ENCODE measurements at regions not wholly inside any gene's neighbourhood (a gene's known extent, or its start where the extent isn't known, plus 50 kb on each side); places are given as distances from the start of the nearest gene placed in this dataset.

DNA sequence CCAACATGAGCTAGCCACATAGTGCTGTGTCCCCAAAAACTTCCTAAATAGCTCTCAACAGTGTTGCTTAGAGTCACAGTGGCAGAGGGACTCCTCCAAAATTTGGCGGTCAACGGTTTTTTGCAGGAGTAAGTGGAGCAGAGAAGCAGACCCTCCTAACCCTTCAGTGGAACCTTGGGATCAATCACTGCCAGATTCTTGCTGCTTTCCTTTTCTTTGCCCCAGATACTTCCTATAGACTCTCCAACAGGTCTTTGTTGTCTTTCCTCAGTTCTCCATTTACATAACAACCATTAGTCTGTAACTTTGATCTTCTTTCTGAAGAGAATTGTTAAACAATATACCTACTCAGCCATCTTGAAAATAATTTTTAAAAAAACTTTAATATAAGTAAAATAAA lies 556.1 kb downstream of the BRINP3 start:
- DNase-seq (ENCODE audit: low spot score) = no peak
- TF ChIP-seq, protein P1, sequence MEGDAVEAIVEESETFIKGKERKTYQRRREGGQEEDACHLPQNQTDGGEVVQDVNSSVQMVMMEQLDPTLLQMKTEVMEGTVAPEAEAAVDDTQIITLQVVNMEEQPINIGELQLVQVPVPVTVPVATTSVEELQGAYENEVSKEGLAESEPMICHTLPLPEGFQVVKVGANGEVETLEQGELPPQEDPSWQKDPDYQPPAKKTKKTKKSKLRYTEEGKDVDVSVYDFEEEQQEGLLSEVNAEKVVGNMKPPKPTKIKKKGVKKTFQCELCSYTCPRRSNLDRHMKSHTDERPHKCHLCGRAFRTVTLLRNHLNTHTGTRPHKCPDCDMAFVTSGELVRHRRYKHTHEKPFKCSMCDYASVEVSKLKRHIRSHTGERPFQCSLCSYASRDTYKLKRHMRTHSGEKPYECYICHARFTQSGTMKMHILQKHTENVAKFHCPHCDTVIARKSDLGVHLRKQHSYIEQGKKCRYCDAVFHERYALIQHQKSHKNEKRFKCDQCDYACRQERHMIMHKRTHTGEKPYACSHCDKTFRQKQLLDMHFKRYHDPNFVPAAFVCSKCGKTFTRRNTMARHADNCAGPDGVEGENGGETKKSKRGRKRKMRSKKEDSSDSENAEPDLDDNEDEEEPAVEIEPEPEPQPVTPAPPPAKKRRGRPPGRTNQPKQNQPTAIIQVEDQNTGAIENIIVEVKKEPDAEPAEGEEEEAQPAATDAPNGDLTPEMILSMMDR (IDR thresholded peaks at IDR 0.05; ENCODE audit: extremely low read depth, missing control alignments) = no peak

DNA sequence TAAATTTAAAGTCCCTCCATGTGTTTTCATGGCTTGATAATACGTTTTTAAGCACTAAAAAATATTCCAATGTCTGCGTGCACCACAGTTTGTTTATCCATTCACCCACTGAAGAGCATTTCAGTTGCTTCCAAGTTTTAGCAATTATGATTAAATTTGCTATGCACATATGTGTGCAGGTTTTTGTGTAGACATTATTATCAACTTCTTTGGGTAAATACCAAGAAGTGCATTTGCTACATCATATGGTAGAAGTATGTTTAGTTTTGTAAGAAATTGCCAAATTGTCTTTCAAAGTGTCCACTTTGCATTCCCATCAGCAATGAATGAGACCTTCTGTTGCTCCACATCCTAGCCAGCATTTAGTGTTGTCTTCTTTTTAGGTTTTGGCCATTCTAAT lies 550.0 kb downstream of the BRINP3 start:
- DNase-seq (ENCODE audit: low spot score) = no peak
- TF ChIP-seq, protein P1 (IDR thresholded peaks at IDR 0.05; ENCODE audit: extremely low read depth, missing control alignments) = no peak

DNA sequence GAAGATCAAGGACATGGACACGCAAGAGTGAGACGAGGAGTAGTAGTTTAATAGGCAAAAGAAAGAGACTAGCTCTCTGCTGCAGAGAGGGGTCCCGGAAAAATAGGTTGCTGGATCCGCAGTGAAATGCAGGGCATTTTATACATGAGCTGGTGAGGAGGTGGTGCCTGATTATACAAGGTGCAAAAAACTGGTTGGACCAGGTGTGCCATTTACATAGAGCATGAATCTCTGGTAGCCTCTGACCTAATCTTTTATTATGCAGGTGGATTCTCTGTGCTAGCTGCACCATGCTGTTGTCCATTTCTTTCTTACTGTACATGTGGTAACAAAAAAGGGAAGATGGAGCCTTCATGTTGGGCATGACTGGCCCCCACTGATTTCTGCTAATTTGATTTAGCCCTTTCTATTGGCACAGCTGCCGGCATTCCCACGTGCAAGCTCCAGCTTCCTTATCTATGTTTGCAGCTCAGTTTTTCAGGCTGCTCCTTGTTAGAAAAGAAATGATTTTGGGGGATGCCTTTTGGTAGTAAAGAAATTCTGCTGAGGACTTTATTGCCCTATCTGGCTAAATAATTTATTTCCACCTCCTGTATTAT lies 548.1 kb downstream of the BRINP3 start:
- TF ChIP-seq, protein P1 (IDR thresholded peaks at IDR 0.05; ENCODE audit: extremely low read depth, missing control alignments) = no peak
- no peak for DNase-seq (ENCODE audit: low spot score)

DNA sequence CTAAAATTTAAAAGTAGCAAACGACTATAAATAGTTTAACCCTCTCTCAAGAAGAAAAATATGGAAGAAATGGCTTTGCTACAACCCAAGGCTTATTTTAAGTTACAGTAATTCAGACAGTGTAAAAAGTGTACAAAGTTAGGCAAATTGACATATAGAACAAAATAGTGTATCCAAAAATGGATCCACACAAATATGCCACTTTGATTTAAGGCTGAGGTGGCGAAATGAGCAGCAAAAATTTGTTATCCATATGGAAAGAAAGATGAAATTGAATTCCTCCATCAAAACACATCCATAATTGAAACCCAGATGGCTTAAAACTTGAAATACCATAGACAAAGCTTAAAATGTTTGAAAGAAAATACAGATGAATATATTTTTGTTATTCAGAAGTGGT lies 540.8 kb downstream of the BRINP3 start:
- no peak for DNase-seq (ENCODE audit: low spot score)
- TF ChIP-seq, protein P1 (IDR thresholded peaks at IDR 0.05; ENCODE audit: extremely low read depth, missing control alignments) = no peak

DNA sequence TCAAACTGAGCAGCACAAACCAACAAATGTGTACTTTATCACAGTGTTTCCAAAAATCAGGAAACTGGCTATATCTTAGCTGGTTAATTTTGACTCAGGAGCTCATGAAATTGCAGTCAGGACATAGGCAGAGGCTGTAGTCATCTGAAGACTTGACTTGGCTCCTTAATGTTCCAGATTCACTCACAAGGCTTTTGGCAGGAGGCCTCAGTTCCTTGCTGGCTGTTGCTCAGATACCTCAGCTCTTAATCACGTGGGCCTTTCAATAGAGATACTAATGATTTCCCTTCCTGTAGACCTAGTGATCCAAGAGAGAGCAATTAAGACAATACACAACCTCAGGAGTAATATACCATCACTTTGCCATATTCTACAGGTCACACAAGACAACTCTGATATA lies 537.7 kb downstream of the BRINP3 start:
- DNase-seq (ENCODE audit: low spot score) = no peak
- TF ChIP-seq, protein P1 (IDR thresholded peaks at IDR 0.05; ENCODE audit: extremely low read depth, missing control alignments) = no peak

DNA sequence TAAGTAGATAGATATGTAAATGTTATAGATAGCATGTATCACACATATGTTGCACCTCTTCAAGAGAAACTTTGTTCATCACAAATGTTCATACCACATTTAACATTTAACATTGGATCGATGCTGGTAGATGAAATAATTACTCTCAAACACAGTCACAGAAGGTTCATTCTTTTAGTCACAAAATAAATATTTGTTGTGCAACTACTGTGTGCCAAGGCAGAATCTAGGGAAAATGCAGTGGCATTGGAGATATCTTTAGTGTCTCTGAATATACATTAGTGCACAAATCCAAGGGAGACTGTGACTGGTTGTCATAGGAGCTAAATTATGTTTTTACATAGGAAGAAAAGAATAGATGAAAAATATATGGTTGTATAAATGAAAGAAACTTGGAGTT lies 535.7 kb downstream of the BRINP3 start:
- TF ChIP-seq, protein P1 (IDR thresholded peaks at IDR 0.05; ENCODE audit: extremely low read depth, missing control alignments) = no peak
- DNase-seq (ENCODE audit: low spot score) = no peak

DNA sequence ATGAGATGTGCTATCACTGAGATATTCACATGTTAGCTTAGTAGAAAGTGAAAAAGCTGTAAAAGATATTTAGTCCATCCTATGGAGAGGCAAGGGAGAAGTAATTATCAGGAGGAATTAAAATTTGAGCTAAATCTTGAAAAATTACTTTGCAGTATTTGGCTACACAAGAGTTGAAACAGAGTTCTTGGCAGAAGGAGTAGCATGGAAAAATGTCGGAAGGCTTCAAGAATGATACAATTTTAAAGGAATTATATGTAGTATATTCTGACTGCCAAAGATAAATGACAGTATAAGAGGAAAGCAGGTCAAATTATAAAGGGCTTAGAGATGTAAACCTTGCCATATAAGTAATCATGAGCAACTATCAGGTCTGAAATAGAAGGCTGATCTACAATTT lies 518.9 kb downstream of the BRINP3 start:
- TF ChIP-seq, protein P1 (IDR thresholded peaks at IDR 0.05; ENCODE audit: extremely low read depth, missing control alignments) = no peak

More for the DNA sequence above, 518.9 kb downstream of the BRINP3 start:
- no peak for DNase-seq (ENCODE audit: low spot score)
